Right hindlimb (tissue), 1 donor: ENCODE measurements at regions not wholly inside any gene's neighbourhood (a gene's known extent, or its start where the extent isn't known, plus 50 kb on each side); places are given as distances from the start of the nearest gene placed in this dataset.
"Not testable (repeated sequence)": the region's sequence is repeated elsewhere in the genome, so short reads cannot be mapped to it uniquely, and the experiment has no call there.

Experiments
- DNase-seq: peaks from one replicate; pipeline ENCODE4 v3.0.0-alpha.2; 2018

DNA sequence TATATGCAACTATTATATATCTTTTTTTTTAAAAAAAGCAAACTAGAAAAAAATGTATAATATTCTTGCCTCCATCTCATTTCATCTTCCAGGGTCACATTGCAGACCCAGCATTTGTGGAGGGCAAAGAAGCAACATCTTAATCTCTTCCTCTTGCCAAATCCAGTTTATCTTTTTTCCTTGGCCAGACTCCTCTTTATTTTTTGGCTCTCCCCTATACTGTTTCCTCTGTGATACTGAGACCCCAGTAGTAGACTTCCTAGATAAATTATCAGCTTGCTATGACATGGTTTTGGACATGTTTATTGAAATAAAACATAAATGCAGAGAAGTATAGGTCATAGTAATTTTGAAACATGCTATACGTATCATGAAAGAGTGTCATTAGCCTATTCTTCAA is 303.8 kb upstream of the DDHD1 start:
- DNase-seq, result no peak

DNA sequence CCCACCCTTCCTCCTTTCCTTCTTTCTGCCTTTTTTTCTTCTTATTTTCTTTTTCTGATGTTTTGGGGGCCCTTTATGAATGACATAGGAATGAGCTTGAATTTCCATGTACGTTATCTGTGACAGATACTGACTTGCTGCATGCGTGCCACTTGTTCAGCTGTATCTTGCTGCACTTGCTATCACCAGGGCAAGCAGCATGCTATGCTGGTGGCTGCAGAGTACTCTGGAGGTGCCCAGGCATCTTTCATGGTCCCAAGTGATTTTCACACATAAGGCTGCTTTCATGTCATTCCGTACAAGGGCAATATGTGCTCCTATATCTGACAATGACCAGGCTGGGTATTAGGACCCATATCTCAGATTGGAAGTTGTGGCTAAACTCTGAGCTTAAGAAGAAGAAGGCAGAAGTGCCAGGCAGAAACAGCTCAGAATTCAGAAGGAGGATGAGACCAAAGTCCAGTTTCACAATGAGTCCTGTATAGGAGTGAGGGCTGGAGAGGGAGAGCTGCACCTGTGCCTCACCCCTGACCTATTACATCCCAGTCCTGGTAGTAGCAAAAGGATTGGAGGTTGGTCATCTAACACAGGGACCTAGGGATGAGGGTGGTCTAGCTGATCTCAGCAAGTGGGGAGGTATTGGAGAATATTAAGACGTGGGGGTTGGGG is 299.0 kb upstream of the DDHD1 start:
- DNase-seq, result no peak

GRCh38 chr14:53450871-53451270 is 297.7 kb upstream of the DDHD1 start:
- no peak for DNase-seq

DNA sequence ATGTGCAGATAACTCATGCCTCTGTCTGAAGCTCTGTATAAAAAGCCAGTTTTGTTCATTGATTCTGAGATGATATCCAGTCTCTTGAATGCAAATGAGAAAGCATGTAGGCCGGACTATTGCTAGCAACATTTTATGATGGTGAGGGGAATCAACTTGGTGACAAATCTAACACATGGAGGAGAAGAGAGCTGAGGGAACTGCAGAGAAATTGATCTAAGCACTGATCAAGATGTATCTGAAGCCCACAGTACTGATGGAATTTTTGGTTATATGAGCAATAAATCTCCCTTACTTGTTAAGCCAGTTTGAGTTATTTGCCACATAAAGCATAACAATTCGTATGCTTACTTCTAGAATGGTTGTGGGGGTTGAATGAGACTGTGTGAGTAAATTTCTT is 295.6 kb upstream of the DDHD1 start:
- DNase-seq, result no peak

DNA sequence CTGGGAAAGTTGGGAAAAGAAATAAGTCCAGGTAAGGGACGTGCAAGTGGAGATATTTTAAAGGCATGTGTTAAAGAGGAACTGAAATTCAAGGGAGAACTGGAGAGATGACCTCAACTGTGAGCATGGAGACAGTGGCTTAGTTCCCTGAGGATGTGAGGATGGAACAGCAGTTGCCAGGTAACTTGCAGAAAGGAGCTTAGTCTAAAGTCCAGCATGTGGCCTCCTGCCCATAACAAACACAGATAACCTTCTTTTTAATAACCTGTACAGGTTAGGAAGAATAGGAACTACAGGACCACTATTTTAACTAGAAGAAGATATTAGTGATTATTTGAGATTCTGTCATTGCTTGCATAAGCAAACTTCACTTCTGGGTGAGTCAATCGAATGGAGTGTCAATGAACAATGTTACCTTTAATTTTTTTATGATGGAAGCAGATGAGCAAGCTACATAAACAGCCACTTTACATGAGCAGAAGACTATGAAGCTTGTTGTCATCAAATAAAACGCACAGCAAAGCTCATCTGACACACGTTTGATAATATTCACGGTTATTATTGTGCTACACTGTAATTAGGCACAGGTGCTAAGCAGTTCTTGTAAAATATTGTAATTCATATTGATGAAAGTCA is 291.7 kb upstream of the DDHD1 start:
- no peak for DNase-seq

GRCh38 chr14:53441789-53442188 is 288.7 kb upstream of the DDHD1 start:
- DNase-seq, result no peak

DNA sequence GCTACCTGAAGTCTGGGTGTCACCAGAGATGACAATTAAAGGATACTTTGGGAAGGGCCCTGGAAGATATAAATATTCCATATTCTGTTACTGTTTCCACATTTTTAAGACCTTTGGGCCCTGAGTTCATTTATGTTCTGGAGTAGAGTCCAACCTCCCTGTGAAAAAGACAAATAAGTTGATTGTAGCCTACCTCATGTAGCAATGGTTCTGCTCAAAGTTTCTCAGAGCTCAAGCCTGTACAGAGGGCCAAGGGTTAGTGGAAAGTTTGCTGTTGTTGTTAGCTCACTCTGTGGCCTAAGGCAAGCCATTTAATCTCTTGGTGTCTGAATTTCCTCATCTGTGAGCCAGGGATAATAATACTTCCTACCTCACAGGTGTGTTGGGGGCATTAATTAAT is 284.7 kb upstream of the DDHD1 start:
- no peak for DNase-seq

DNA sequence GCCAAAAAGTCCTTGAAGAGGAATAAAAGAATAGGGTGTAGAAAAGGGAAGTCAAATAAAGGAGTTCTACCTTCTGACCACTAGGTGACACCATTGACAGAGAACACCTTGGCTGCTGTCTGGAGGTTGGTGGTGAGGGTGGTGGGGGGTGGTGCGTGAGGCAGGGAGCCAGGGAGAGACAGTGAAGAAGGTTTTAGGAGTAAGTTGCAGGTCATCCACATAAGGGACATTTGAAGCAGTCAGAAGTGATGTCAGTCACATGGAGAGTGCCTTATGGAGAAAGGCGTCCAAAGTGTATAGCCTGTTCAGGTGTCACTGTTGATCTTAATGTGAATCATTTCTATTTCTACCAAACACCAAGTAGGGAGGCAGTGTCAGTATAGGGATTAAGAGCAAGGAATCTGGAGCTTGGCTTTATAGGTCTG is 279.3 kb upstream of the DDHD1 start:
- DNase-seq, result no peak

- no peak for DNase-seq
Measured at GRCh38 chr14:53430870-53431269, 277.7 kb upstream of the DDHD1 start.

GRCh38 chr14:53412819-53413675 is 259.9 kb upstream of the DDHD1 start:
- no peak for DNase-seq

- DNase-seq, result peak; percentile 62
Measured at GRCh38 chr14:53411125-53411524, 258.0 kb upstream of the DDHD1 start.

GRCh38 chr14:53409969-53410368 is 256.8 kb upstream of the DDHD1 start:
- no peak for DNase-seq

GRCh38 chr14:53409289-53409688 is 256.2 kb upstream of the DDHD1 start:
- DNase-seq, result no peak

GRCh38 chr14:53408175-53408879 is 255.2 kb upstream of the DDHD1 start:
- no peak for DNase-seq

GRCh38 chr14:53406519-53406918 is 253.4 kb upstream of the DDHD1 start:
- no peak for DNase-seq

DNA sequence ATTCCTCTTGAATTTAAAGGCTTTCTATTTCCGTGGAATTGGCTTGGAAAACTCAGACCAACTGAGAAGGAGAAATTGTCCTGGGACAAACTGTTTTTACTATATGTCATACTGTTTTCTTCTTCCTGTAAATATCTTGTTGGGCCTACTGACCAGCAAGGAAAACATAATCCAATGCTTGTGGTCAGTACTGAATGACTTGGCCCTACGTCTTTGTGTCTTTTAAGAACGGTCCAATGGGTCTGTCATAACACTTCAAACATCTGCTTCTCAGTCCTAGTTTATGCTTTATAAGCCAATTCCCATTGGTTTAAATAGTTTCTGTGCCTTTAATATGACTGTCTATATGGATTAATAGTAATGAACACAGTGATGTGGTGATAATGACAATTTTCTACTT is 248.5 kb upstream of the DDHD1 start:
- no peak for DNase-seq

DNA sequence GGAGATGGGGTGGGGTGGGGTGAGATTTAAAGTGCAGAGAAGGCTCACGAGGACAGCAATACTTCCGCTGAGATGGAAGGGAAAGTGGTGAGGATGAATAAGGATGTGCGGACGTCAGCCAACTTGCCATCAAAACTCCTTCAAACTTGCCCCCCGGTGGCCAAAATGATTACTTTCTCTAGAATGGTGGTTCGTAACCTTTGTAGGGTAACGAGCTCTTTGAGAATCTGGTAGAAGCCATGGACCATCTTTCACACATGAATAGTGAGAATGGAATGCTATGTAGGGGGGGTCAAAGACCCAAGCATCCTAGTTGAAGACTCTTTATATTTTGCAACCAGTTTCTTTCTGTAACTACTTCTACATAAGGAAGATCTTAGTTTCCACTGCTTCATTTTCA is 245.9 kb upstream of the DDHD1 start:
- DNase-seq, result no peak

- DNase-seq, result no peak
Measured at GRCh38 chr14:53398616-53399015, 245.5 kb upstream of the DDHD1 start.

- DNase-seq, result not testable (repeated sequence)
Measured at GRCh38 chr14:53395267-53395666, 242.1 kb upstream of the DDHD1 start.

DNA sequence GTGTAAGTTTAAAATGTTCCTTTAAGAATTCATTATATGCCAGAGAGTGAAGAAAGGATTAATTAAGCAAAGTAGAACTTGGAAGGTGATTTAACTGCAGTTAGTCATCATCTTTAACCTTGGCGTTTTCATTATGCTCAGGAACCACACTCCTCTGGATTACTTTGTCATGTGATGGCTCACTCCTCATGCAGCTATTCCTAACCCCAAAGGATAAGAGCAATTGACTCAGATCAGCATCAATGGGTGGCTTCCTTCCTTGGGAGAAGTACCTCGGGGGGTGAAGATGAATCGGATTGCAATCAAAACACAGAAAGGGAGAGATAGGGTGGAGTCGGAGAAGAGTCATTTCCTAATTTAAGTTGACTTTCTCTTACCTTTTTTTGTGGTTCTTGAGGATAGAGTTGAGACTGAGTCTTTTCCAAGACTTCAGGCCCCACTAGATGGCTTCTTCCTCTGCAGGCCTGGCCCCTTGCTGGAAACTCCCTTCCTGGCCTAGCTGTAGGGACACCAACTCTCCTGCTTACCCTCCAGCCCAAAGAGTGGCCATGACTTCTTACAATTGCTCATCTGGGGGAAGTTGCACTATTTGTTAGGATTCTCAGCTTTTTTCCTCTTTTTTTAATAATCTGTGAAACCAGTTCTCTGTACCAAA is 238.6 kb upstream of the DDHD1 start:
- no peak for DNase-seq

GRCh38 chr14:53391156-53391555 is 238.0 kb upstream of the DDHD1 start:
- no peak for DNase-seq

DNA sequence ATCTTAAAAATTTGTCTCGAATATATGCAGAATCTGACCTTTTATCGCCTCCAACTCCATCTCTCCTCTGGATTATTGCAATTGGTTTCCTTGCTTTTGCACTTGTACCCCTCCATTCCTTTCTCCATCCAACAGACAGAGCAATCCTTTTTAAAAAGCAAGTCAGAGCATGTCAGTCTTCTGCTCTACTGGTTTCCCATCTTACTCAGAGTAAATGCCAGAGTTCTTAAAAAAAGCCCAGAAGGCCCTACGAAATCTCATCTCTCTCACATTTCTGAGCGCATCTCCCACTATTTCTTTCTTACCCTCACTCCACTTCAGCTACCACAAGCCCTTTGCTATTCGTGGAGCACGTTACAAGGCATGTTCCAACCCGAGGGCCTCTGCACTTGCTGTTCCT is 236.9 kb upstream of the DDHD1 start:
- DNase-seq, result no peak

DNA sequence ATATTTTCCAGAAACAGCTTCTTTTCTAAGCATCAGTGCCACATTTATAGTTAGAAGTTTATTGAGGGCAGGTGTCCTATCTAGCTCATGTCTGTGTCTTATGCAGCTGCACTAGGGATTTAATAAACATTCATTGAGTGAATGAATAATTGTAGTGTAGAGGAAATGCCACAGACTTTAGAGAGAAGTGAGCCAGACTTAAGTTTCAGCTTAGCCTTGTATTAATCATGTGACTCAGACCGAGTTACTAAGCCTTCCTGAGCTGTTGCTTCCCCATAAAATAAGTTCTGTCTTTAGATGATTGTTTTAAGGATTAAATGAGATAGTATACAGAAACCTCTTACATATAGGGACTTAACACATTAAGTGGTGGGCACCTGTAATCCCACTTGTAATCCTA is 236.1 kb upstream of the DDHD1 start:
- DNase-seq, result no peak
